Kidney epithelial cell (primary cell): ENCODE measurements at regions not wholly inside any gene's neighbourhood (a gene's known extent, or its start where the extent isn't known, plus 50 kb on each side); places are given as distances from the start of the nearest gene placed in this dataset.
A peak's percentile ranks its signal among the peaks of the same experiment; 100 is the strongest.

Experiments
- DNase-seq: peaks from one replicate; pipeline ENCODE4 v3.0.0-alpha.2; 2010; ENCODE audit warnings: low read depth
- H3K27me3 ChIP-seq: 2 replicates; pipeline ENCODE4 v1.6.0; 2011; ENCODE audit warnings: low read length; ENCODE audit not compliant: control insufficient read depth, insufficient read depth
- H3K36me3 ChIP-seq: 2 replicates; pipeline ENCODE4 v1.5.1; 2011; ENCODE audit warnings: low read length; ENCODE audit not compliant: control insufficient read depth, insufficient read depth
- H3K4me3 ChIP-seq: 2 replicates; pipeline ENCODE4 v1.5.1; 2011; ENCODE audit warnings: low read depth, mild to moderate bottlenecking, control low read depth, low read length
- CTCF ChIP-seq: IDR thresholded peaks from 2 replicates; pipeline ENCODE4 v1.5.1; 2011; ENCODE audit warnings: mild to moderate bottlenecking, moderate library complexity, low read length, control low read depth, inconsistent platforms; ENCODE audit not compliant: insufficient read depth, poor library complexity, severe bottlenecking

DNA sequence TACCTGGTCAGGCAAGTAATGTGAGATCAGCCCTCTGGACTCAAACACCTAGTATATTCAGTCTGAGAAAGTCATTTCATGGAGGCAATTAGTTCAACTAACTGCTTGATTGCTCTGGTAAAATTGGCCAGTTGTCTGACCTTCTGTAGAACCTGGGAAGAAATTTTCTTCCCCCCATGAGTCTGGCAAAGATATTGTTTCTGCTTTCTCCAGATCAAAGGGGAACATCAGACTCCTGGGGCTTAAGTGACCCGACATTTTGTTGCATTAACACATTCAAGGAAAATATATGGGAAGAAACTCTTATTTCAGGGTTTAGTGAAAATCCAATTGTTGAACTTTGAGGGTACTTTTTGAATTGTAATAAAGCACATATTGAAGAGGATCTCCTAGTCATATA lies 375.1 kb downstream of the SUCLG1 start:
- no peaks in the 10 kb centered on the region for H3K36me3 ChIP-seq
- no peak for TF ChIP-seq CTCF
- H3K27me3 ChIP-seq, result no peaks in the 10 kb centered on the region
- H3K4me3 ChIP-seq, result no peak overlapping the region
- no peak for DNase-seq

- TF ChIP-seq CTCF, result no peak
- DNase-seq, result no peak
- Histone ChIP-seq H3K4me3 (no peak overlapping the region), H3K27me3 (no peaks in the 10 kb centered on the region), H3K36me3 (no peaks in the 10 kb centered on the region)
Observed at GRCh38 chr2:84078471-84078870, 380.6 kb downstream of the SUCLG1 start.

GRCh38 chr2:84077496-84077895 lies 381.6 kb downstream of the SUCLG1 start:
- no peaks in the 10 kb centered on the region for H3K27me3 ChIP-seq
- peak; percentile 42 for TF ChIP-seq CTCF
- H3K36me3 ChIP-seq, result no peaks in the 10 kb centered on the region
- DNase-seq, result no peak
- H3K4me3 ChIP-seq, result no peak overlapping the region

DNA sequence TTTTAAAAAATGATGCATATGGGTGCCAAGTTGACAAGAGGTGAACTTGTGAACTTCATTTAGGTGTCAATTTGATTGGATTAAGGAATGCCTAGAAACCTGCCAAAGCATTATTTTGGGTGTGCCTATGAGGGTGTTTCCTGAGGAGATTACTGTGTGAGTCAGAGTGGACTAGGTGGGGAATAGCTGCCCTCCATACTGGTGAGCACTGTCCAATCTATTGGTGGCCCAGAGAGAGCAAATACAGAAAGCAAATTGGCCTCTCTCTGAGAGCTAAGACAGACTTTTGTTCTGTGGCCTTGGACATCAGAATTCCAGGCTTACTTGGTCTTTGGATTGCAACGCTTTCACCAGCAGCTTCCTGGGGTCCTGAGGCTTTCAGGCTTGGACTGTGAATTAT lies 388.0 kb downstream of the SUCLG1 start:
- H3K36me3 ChIP-seq, result no peaks in the 10 kb centered on the region
- H3K4me3 ChIP-seq, result no peak overlapping the region
- no peak for TF ChIP-seq CTCF
- no peaks in the 10 kb centered on the region for H3K27me3 ChIP-seq
- no peak for DNase-seq

GRCh38 chr2:84065857-84066256 lies 393.2 kb downstream of the SUCLG1 start:
- Histone ChIP-seq H3K27me3 (no peaks in the 10 kb centered on the region), H3K4me3 (no peak overlapping the region), H3K36me3 (no peaks in the 10 kb centered on the region)
- DNase-seq, result no peak
- TF ChIP-seq CTCF, result no peak

- no peaks in the 10 kb centered on the region for H3K27me3 ChIP-seq
- no peak for DNase-seq
- no peaks in the 10 kb centered on the region for H3K36me3 ChIP-seq
- H3K4me3 ChIP-seq, result no peak overlapping the region
- TF ChIP-seq CTCF, result no peak
Observed at GRCh38 chr2:84057917-84058560, 401.0 kb downstream of the SUCLG1 start.
